ENCODE measurements at regions not wholly inside any gene's neighbourhood (a gene's known extent, or its start where the extent isn't known, plus 50 kb on each side); places are given as distances from the start of the nearest gene placed in this dataset.

GRCh38 chr13:63425131-63425530, 2009.5 kb upstream of the PCDH20 start:
- peaks cover 4% of the 10 kb centered on the region for H3K4me1 ChIP-seq (ENCODE audit: control insufficient read depth, insufficient read depth, low read length)
- H3K4me2 ChIP-seq (ENCODE audit: low read length), result no peak overlapping the region
- no peaks in the 10 kb centered on the region for H3K27me3 ChIP-seq (ENCODE audit: control insufficient read depth, insufficient read depth, low read length)
- no peak overlapping the region for H3K4me3 ChIP-seq (ENCODE audit: low read length)
- no peaks in the 10 kb centered on the region for H3K9me3 ChIP-seq (replicated peaks; ENCODE audit: low read length)
- H3K36me3 ChIP-seq (ENCODE audit: insufficient read depth, low read length), result no peaks in the 10 kb centered on the region
- H3K9ac ChIP-seq (ENCODE audit: low read depth, low read length), result no peak overlapping the region

GRCh38 chr13:63421123-63421522, 2005.5 kb upstream of the PCDH20 start:
- Histone ChIP-seq H3K9me3 (replicated peaks; ENCODE audit: low read length) (no peaks in the 10 kb centered on the region), H3K4me2 (ENCODE audit: low read length) (no peak overlapping the region), H3K9ac (ENCODE audit: low read depth, low read length) (no peak overlapping the region), H3K4me1 (ENCODE audit: control insufficient read depth, insufficient read depth, low read length) (peaks cover 4% of the 10 kb centered on the region), H3K27me3 (ENCODE audit: control insufficient read depth, insufficient read depth, low read length) (no peaks in the 10 kb centered on the region), H3K4me3 (ENCODE audit: low read length) (no peak overlapping the region), H3K36me3 (ENCODE audit: insufficient read depth, low read length) (no peaks in the 10 kb centered on the region)

- Histone ChIP-seq H3K4me1 (ENCODE audit: control insufficient read depth, insufficient read depth, low read length) (peaks cover 4% of the 10 kb centered on the region), H3K4me2 (ENCODE audit: low read length) (no peak overlapping the region), H3K4me3 (ENCODE audit: low read length) (no peak overlapping the region), H3K9ac (ENCODE audit: low read depth, low read length) (no peak overlapping the region), H3K27me3 (ENCODE audit: control insufficient read depth, insufficient read depth, low read length) (no peaks in the 10 kb centered on the region), H3K36me3 (ENCODE audit: insufficient read depth, low read length) (no peaks in the 10 kb centered on the region), H3K9me3 (replicated peaks; ENCODE audit: low read length) (no peaks in the 10 kb centered on the region)
Observed at GRCh38 chr13:63420685-63421084, 2005.0 kb upstream of the PCDH20 start.

- Histone ChIP-seq H3K27me3 (ENCODE audit: control insufficient read depth, insufficient read depth, low read length) (no peaks in the 10 kb centered on the region), H3K9ac (ENCODE audit: low read depth, low read length) (no peak overlapping the region), H3K4me3 (ENCODE audit: low read length) (no peak overlapping the region), H3K4me1 (ENCODE audit: control insufficient read depth, insufficient read depth, low read length) (no peaks in the 10 kb centered on the region), H3K4me2 (ENCODE audit: low read length) (no peak overlapping the region), H3K36me3 (ENCODE audit: insufficient read depth, low read length) (no peaks in the 10 kb centered on the region), H3K9me3 (replicated peaks; ENCODE audit: low read length) (no peaks in the 10 kb centered on the region)
Observed at GRCh38 chr13:63414247-63414646, 1998.6 kb upstream of the PCDH20 start.

- Histone ChIP-seq H3K4me3 (ENCODE audit: low read length) (no peak overlapping the region), H3K36me3 (ENCODE audit: insufficient read depth, low read length) (no peaks in the 10 kb centered on the region), H3K9me3 (replicated peaks; ENCODE audit: low read length) (no peaks in the 10 kb centered on the region), H3K9ac (ENCODE audit: low read depth, low read length) (no peak overlapping the region), H3K27me3 (ENCODE audit: control insufficient read depth, insufficient read depth, low read length) (no peaks in the 10 kb centered on the region), H3K4me2 (ENCODE audit: low read length) (no peak overlapping the region), H3K4me1 (ENCODE audit: control insufficient read depth, insufficient read depth, low read length) (no peaks in the 10 kb centered on the region)
Observed at GRCh38 chr13:63409791-63410351, 1994.2 kb upstream of the PCDH20 start.

- no peak overlapping the region for H3K4me2 ChIP-seq (ENCODE audit: low read length)
- H3K9me3 ChIP-seq (replicated peaks; ENCODE audit: low read length), result no peaks in the 10 kb centered on the region
- H3K36me3 ChIP-seq (ENCODE audit: insufficient read depth, low read length), result no peaks in the 10 kb centered on the region
- no peak overlapping the region for H3K4me3 ChIP-seq (ENCODE audit: low read length)
- no peak overlapping the region for H3K9ac ChIP-seq (ENCODE audit: low read depth, low read length)
- no peaks in the 10 kb centered on the region for H3K4me1 ChIP-seq (ENCODE audit: control insufficient read depth, insufficient read depth, low read length)
- H3K27me3 ChIP-seq (ENCODE audit: control insufficient read depth, insufficient read depth, low read length), result no peaks in the 10 kb centered on the region
Observed at GRCh38 chr13:63408331-63409189, 1992.9 kb upstream of the PCDH20 start.

- H3K27me3 ChIP-seq (ENCODE audit: control insufficient read depth, insufficient read depth, low read length), result no peaks in the 10 kb centered on the region
- no peak overlapping the region for H3K4me3 ChIP-seq (ENCODE audit: low read length)
- no peaks in the 10 kb centered on the region for H3K9me3 ChIP-seq (replicated peaks; ENCODE audit: low read length)
- no peak overlapping the region for H3K9ac ChIP-seq (ENCODE audit: low read depth, low read length)
- H3K36me3 ChIP-seq (ENCODE audit: insufficient read depth, low read length), result no peaks in the 10 kb centered on the region
- no peaks in the 10 kb centered on the region for H3K4me1 ChIP-seq (ENCODE audit: control insufficient read depth, insufficient read depth, low read length)
- no peak overlapping the region for H3K4me2 ChIP-seq (ENCODE audit: low read length)
Observed at GRCh38 chr13:63403733-63404132, 1988.1 kb upstream of the PCDH20 start.

GRCh38 chr13:63396746-63397145, 1981.1 kb upstream of the PCDH20 start:
- Histone ChIP-seq H3K4me2 (ENCODE audit: low read length) (no peak overlapping the region), H3K4me3 (ENCODE audit: low read length) (no peak overlapping the region), H3K27me3 (ENCODE audit: control insufficient read depth, insufficient read depth, low read length) (no peaks in the 10 kb centered on the region), H3K9ac (ENCODE audit: low read depth, low read length) (no peak overlapping the region), H3K36me3 (ENCODE audit: insufficient read depth, low read length) (no peaks in the 10 kb centered on the region), H3K4me1 (ENCODE audit: control insufficient read depth, insufficient read depth, low read length) (no peaks in the 10 kb centered on the region), H3K9me3 (replicated peaks; ENCODE audit: low read length) (no peaks in the 10 kb centered on the region)

GRCh38 chr13:63393112-63393511, 1977.5 kb upstream of the PCDH20 start:
- Histone ChIP-seq H3K36me3 (ENCODE audit: insufficient read depth, low read length) (no peaks in the 10 kb centered on the region), H3K4me2 (ENCODE audit: low read length) (no peak overlapping the region), H3K9ac (ENCODE audit: low read depth, low read length) (no peak overlapping the region), H3K4me3 (ENCODE audit: low read length) (no peak overlapping the region), H3K9me3 (replicated peaks; ENCODE audit: low read length) (no peaks in the 10 kb centered on the region), H3K4me1 (ENCODE audit: control insufficient read depth, insufficient read depth, low read length) (no peaks in the 10 kb centered on the region), H3K27me3 (ENCODE audit: control insufficient read depth, insufficient read depth, low read length) (no peaks in the 10 kb centered on the region)

- Histone ChIP-seq H3K9ac (ENCODE audit: low read depth, low read length) (no peak overlapping the region), H3K4me3 (ENCODE audit: low read length) (no peak overlapping the region), H3K36me3 (ENCODE audit: insufficient read depth, low read length) (no peaks in the 10 kb centered on the region), H3K9me3 (replicated peaks; ENCODE audit: low read length) (no peaks in the 10 kb centered on the region), H3K4me1 (ENCODE audit: control insufficient read depth, insufficient read depth, low read length) (no peaks in the 10 kb centered on the region), H3K4me2 (ENCODE audit: low read length) (no peak overlapping the region), H3K27me3 (ENCODE audit: control insufficient read depth, insufficient read depth, low read length) (no peaks in the 10 kb centered on the region)
Observed at GRCh38 chr13:63389756-63390155, 1974.1 kb upstream of the PCDH20 start.

GRCh38 chr13:63381078-63381859, 1965.6 kb upstream of the PCDH20 start:
- Histone ChIP-seq H3K9ac (ENCODE audit: low read depth, low read length) (no peak overlapping the region), H3K36me3 (ENCODE audit: insufficient read depth, low read length) (no peaks in the 10 kb centered on the region), H3K9me3 (replicated peaks; ENCODE audit: low read length) (no peaks in the 10 kb centered on the region), H3K4me2 (ENCODE audit: low read length) (no peak overlapping the region), H3K4me1 (ENCODE audit: control insufficient read depth, insufficient read depth, low read length) (no peaks in the 10 kb centered on the region), H3K4me3 (ENCODE audit: low read length) (no peak overlapping the region), H3K27me3 (ENCODE audit: control insufficient read depth, insufficient read depth, low read length) (no peaks in the 10 kb centered on the region)

Data from skeletal muscle satellite cell (primary cell).